HG02970 (cell line): ENCODE measurements at regions not wholly inside any gene's neighbourhood (a gene's known extent, or its start where the extent isn't known, plus 50 kb on each side); places are given as distances from the start of the nearest gene placed in this dataset.
"Not testable (repeated sequence)": the region's sequence is repeated elsewhere in the genome, so short reads cannot be mapped to it uniquely, and the experiment has no call there.

Experiments used
- ATAC-seq: cut with Tn5 transposase; IDR thresholded peaks from one replicate; pipeline ENCODE4 v1.9.1; 2021; ENCODE audit warnings: mild to moderate bottlenecking, moderate library complexity, moderate number of reproducible peaks; ENCODE audit not compliant: unreplicated experiment, low FRiP score

GRCh38 chr10:80855348-80855971 lies 317.8 kb downstream of the SH2D4B start:
- ATAC-seq = no peak

- no peak for ATAC-seq
These were observed 318.5 kb downstream of the SH2D4B start for GRCh38 chr10:80856186-80856585.

GRCh38 chr10:80859279-80859678 lies 321.6 kb downstream of the SH2D4B start:
- not testable (repeated sequence) for ATAC-seq

GRCh38 chr10:80860719-80861118 lies 323.0 kb downstream of the SH2D4B start:
- ATAC-seq = no peak

GRCh38 chr10:80861882-80862281 lies 324.2 kb downstream of the SH2D4B start:
- ATAC-seq = no peak

- peak; percentile 64 for ATAC-seq
These were observed 332.6 kb downstream of the SH2D4B start for GRCh38 chr10:80870282-80870681.

GRCh38 chr10:80871083-80871482 lies 333.4 kb downstream of the SH2D4B start:
- no peak for ATAC-seq

GRCh38 chr10:80878330-80878729 lies 340.6 kb downstream of the SH2D4B start:
- no peak for ATAC-seq

GRCh38 chr10:80890146-80890545 lies 352.4 kb downstream of the SH2D4B start:
- ATAC-seq = no peak

GRCh38 chr10:80893256-80893655 lies 355.6 kb downstream of the SH2D4B start:
- ATAC-seq = no peak

GRCh38 chr10:80894311-80894791 lies 356.6 kb downstream of the SH2D4B start:
- ATAC-seq = no peak

GRCh38 chr10:80894797-80895467 lies 357.2 kb downstream of the SH2D4B start:
- ATAC-seq = no peak

GRCh38 chr10:80896076-80896475 lies 358.4 kb downstream of the SH2D4B start:
- no peak for ATAC-seq

- ATAC-seq = no peak
These were observed 359.3 kb downstream of the SH2D4B start for GRCh38 chr10:80896959-80897358.

- no peak for ATAC-seq
These were observed 363.0 kb downstream of the SH2D4B start for GRCh38 chr10:80900661-80901060.

- ATAC-seq = no peak
These were observed 370.9 kb downstream of the SH2D4B start for GRCh38 chr10:80908611-80909010.

GRCh38 chr10:80909254-80909653 lies 371.6 kb downstream of the SH2D4B start:
- no peak for ATAC-seq

- ATAC-seq = no peak
These were observed 379.9 kb downstream of the SH2D4B start for GRCh38 chr10:80917636-80918035.

- no peak for ATAC-seq
These were observed 383.3 kb downstream of the SH2D4B start for GRCh38 chr10:80921032-80921431.

- ATAC-seq = no peak
These were observed 386.6 kb downstream of the SH2D4B start for GRCh38 chr10:80924063-80924952.

GRCh38 chr10:80927419-80928078 lies 389.8 kb downstream of the SH2D4B start:
- no peak for ATAC-seq
